CD4-positive, alpha-beta T cell (primary cell): ENCODE measurements at regions not wholly inside any gene's neighbourhood (a gene's known extent, or its start where the extent isn't known, plus 50 kb on each side); places are given as distances from the start of the nearest gene placed in this dataset.

ENCODE experiments used
- ATAC-seq: fragments of 200-7000 bp; cut with Tn5 transposase; one replicate; pipeline ENCODE4 v1.10.0; 2022; ENCODE audit warnings: mild to moderate bottlenecking; ENCODE audit not compliant: poor library complexity
- CTCF ChIA-PET: fragments of 350-600 bp; sonication (Branson Sonifier 250); formaldehyde crosslinking; loops from one replicate; lab custom pipeline; 2021; ENCODE audit warnings: antibody characterized with exemption, inconsistent platforms; lab: Charles Lee
- POLR2A ChIA-PET: fragments of 350-600 bp; sonication (Branson Sonifier 250); formaldehyde crosslinking; loops from one replicate; lab custom pipeline; 2021; ENCODE audit warnings: antibody characterized with exemption, inconsistent platforms; lab: Charles Lee
- DNase-seq, 14 experiments: peaks; one replicate each; pipeline ENCODE4 v3.0.0-alpha.2; 2013 to 2020; ENCODE audit warnings: mixed read lengths in 2 of 14
- H3K27ac ChIP-seq, 2 donors: one replicate each; pipeline versions ENCODE4 v1.5.1 to v1.7.0; 2013; ENCODE audit warnings: low read length in 2 of 2, low read depth in 1 of 2, mild to moderate bottlenecking in 1 of 2
- H3K27me3 ChIP-seq, 2 experiments: 1 replicate in 1 of 2; 2 replicates in 1 of 2; pipeline versions ENCODE4 v1.6.1 to v1.7.0; 2013; ENCODE audit warnings: low read length in 2 of 2, control low read depth in 1 of 2, mild to moderate bottlenecking in 1 of 2, moderate library complexity in 1 of 2; ENCODE audit not compliant: insufficient read depth in 2 of 2, control insufficient read depth in 1 of 2
- H3K36me3 ChIP-seq: one replicate; pipeline ENCODE4 v1.6.1; 2013; ENCODE audit warnings: low read length, control low read depth; ENCODE audit not compliant: insufficient read depth
- H3K4me1 ChIP-seq: one replicate; pipeline ENCODE4 v1.6.1; 2013; ENCODE audit warnings: low read length, control low read depth; ENCODE audit not compliant: insufficient read depth
- H3K4me3 ChIP-seq: one replicate; pipeline ENCODE4 v1.5.1; 2013; ENCODE audit warnings: mild to moderate bottlenecking, low read length, moderate library complexity
- H3K9me3 ChIP-seq, 2 experiments: 1 replicate in 1 of 2; 2 replicates in 1 of 2; pipeline versions ENCODE4 v1.6.1 to v1.7.0; 2013; ENCODE audit warnings: low read length in 2 of 2, mild to moderate bottlenecking in 2 of 2, control low read depth in 1 of 2, moderate library complexity in 1 of 2; ENCODE audit not compliant: control insufficient read depth in 1 of 2, insufficient read depth in 1 of 2
- H3K27ac Mint-ChIP-seq: one replicate; pipeline ENCODE4 v1.8.0; 2020; ENCODE audit warnings: mixed read lengths
- H3K27me3 Mint-ChIP-seq: one replicate; pipeline ENCODE4 v1.8.0; 2021; ENCODE audit warnings: mixed read lengths
- H3K36me3 Mint-ChIP-seq: one replicate; pipeline ENCODE4 v1.8.0; 2021; ENCODE audit warnings: low read depth, mixed read lengths
- H3K4me1 Mint-ChIP-seq: one replicate; pipeline ENCODE4 v1.8.0; 2021; ENCODE audit warnings: low read depth, mixed read lengths
- H3K4me3 Mint-ChIP-seq: one replicate; pipeline ENCODE4 v1.8.0; 2020; ENCODE audit warnings: mild to moderate bottlenecking, mixed read lengths
- H3K9me3 Mint-ChIP-seq: one replicate; pipeline ENCODE4 v1.8.0; 2020; ENCODE audit warnings: mixed read lengths
- CTCF ChIP-seq: fragments of 200-600 bp; IDR thresholded peaks from one replicate; pipeline ENCODE4 v1.8.0; 2022; ENCODE audit warnings: antibody characterized with exemption, mild to moderate bottlenecking
- intact Hi-C, 2 experiments: fragments of 100-400 bp; cut with DNase I in 1 of 2; cut with micrococcal nuclease in 1 of 2; formaldehyde crosslinking; loops; one replicate each; pipeline versions ENCODE4 v1.15.1 to v1.9.0; 2023 to 2025; cut with DNase I, micrococcal nuclease

GRCh38 chr9:13957089-13957488, 356.9 kb downstream of the NFIB start:
- Histone ChIP-seq H3K9me3 (peaks cover 0 to 3% of the 10 kb centered on the region in 2 experiments), H3K36me3 (no peaks in the 10 kb centered on the region), H3K4me1 (no peaks in the 10 kb centered on the region), H3K4me3 (no peak overlapping the region), H3K27ac (no peak overlapping the region), H3K27me3 (no peaks in the 10 kb centered on the region)
- H3K36me3 Mint-ChIP-seq = no peaks in the 10 kb centered on the region
- H3K27me3 Mint-ChIP-seq = no peaks in the 10 kb centered on the region
- H3K9me3 Mint-ChIP-seq = no peaks in the 10 kb centered on the region
- no peaks in the 10 kb centered on the region for H3K4me1 Mint-ChIP-seq
- ATAC-seq = no peak
- H3K4me3 Mint-ChIP-seq = no peak overlapping the region
- ChIA-PET POLR2A (no interaction called here), CTCF (no interaction called here)
- intact Hi-C loops = no loop called here
- no peak for TF ChIP-seq CTCF
- H3K27ac Mint-ChIP-seq = no peak overlapping the region
- DNase-seq = no peak

- no peak overlapping the region for H3K27ac Mint-ChIP-seq
- H3K4me1 Mint-ChIP-seq = no peaks in the 10 kb centered on the region
- Histone ChIP-seq H3K27ac (no peak overlapping the region), H3K4me3 (no peak overlapping the region), H3K36me3 (no peaks in the 10 kb centered on the region), H3K27me3 (no peaks in the 10 kb centered on the region), H3K4me1 (no peaks in the 10 kb centered on the region), H3K9me3 (no peaks in the 10 kb centered on the region)
- ChIA-PET CTCF (no interaction called here), POLR2A (no interaction called here)
- H3K36me3 Mint-ChIP-seq = no peaks in the 10 kb centered on the region
- no peak overlapping the region for H3K4me3 Mint-ChIP-seq
- no peak for ATAC-seq
- intact Hi-C loops = no loop called here
- no peaks in the 10 kb centered on the region for H3K9me3 Mint-ChIP-seq
- no peaks in the 10 kb centered on the region for H3K27me3 Mint-ChIP-seq
- TF ChIP-seq CTCF = no peak
- no peak for DNase-seq
Observed at GRCh38 chr9:13956107-13956506, 357.8 kb downstream of the NFIB start.

- Histone ChIP-seq H3K9me3 (no peaks in the 10 kb centered on the region), H3K27me3 (no peaks in the 10 kb centered on the region), H3K4me1 (no peaks in the 10 kb centered on the region), H3K27ac (no peak overlapping the region), H3K36me3 (no peaks in the 10 kb centered on the region), H3K4me3 (no peak overlapping the region)
- no peak for ATAC-seq
- H3K4me1 Mint-ChIP-seq = no peaks in the 10 kb centered on the region
- H3K4me3 Mint-ChIP-seq = no peak overlapping the region
- ChIA-PET POLR2A (no interaction called here), CTCF (no interaction called here)
- TF ChIP-seq CTCF = no peak
- H3K9me3 Mint-ChIP-seq = peaks cover 2% of the 10 kb centered on the region
- no peaks in the 10 kb centered on the region for H3K36me3 Mint-ChIP-seq
- intact Hi-C loops = no loop called here
- H3K27ac Mint-ChIP-seq = no peak overlapping the region
- DNase-seq = no peak
- no peaks in the 10 kb centered on the region for H3K27me3 Mint-ChIP-seq
Observed at GRCh38 chr9:13952906-13953305, 361.0 kb downstream of the NFIB start.
